G401 (cell line): ENCODE measurements at regions not wholly inside any gene's neighbourhood (a gene's known extent, or its start where the extent isn't known, plus 50 kb on each side); places are given as distances from the start of the nearest gene placed in this dataset.

Experiments used
- DNase-seq: peaks from one replicate; pipeline ENCODE4 v3.0.0-alpha.2; 2015; ENCODE audit warnings: low spot score
- in situ Hi-C: cut with HindIII; loops from 2 replicates; pipeline ENCODE4 v1.10.0; 2016; ENCODE audit warnings: low sequenced_read_pairs, mixed read lengths

- in situ Hi-C loops: no loop called here
- no peak for DNase-seq
Observed at GRCh38 chr4:4808086-4808485, 51.4 kb upstream of the MSX1 start.

- DNase-seq: no peak
- in situ Hi-C loops: no loop called here
Observed at GRCh38 chr4:4805887-4806286, 53.6 kb upstream of the MSX1 start.

DNA sequence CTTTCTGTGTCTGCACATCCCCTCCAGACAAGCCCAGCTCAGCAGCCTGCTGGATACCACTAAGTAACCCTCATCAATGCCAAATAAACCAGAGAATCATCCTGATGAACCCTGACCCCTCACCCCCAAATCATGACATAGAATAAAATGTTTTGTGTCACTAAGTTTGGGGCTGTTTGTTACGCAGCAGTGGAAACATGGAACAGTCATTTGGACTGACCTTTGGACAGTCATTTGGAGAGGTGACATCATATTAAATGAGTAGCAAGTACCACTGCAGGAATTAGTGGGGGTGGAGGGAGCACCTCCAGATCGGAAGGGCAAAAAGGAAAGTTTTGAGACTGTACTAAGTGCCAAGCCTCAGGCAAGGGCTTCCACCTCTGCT lies 55.6 kb upstream of the MSX1 start:
- in situ Hi-C loops: no loop called here

GRCh38 chr4:4803216-4803911 lies 56.1 kb upstream of the MSX1 start:
- no peak for DNase-seq
- in situ Hi-C loops: no loop called here

More for the DNA sequence above, 55.6 kb upstream of the MSX1 start:
- DNase-seq: no peak

DNA sequence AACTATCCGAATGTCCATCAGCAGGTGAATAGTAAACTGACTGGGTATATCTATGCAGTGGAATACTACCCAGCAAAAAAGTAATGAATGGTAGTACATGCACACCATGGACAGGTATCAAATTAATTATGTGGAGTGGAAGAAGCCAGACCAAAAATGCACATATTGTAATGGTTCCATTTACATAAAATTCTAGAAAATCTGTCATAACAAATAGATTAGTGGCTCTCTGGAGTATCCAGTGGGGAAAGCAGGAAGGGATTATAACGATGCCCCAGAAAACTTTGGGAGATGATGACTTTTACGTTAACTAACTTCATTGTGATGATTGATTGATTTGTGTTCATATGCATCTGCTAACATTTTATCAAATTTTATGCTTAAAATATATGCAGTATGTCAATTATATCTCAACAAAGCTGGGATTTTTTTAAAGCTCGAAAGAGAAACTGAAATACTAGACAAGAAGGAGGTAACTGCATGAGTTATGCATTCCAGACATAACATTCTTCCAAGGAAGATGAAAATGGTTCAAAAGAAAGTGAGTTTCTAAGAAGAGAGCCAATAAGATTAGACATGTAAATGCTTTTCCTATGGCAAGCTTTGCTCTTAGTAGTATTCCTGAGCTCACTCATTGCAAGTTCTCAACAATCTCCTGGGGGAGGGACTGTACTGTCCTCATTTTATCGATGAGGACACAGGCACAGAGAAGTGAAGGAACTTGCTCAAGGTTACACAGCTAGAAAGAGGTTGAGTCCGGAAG lies 58.6 kb upstream of the MSX1 start:
- in situ Hi-C loops: no loop called here
- DNase-seq: no peak

DNA sequence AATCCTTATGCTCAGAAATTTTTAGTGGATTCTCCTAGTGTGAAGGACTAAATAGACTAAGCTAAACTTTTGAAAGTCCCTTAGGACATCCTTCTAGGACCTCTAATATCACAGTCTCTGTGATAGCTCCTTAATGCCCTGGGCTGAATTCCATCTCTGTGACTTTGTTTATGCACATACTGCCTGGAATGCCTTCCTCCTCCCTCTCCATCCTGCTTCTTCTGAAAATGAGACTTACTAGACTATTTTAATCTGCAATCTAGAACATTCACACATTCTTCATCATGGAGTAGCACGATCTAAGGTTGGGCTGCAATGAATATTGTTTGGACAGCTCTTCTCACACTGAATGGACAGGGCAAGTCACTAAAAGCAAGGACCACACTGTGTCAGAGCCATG lies 65.0 kb upstream of the MSX1 start:
- in situ Hi-C loops: no loop called here
- DNase-seq: no peak

- DNase-seq: no peak
- in situ Hi-C loops: no loop called here
Observed at GRCh38 chr4:4792466-4792865, 67.0 kb upstream of the MSX1 start.

- DNase-seq: peak; percentile 38
- in situ Hi-C loops: no loop called here
Observed at GRCh38 chr4:4791299-4792111, 68.0 kb upstream of the MSX1 start.

- in situ Hi-C loops: no loop called here
- no peak for DNase-seq
Observed at GRCh38 chr4:4789462-4789861, 70.0 kb upstream of the MSX1 start.

DNA sequence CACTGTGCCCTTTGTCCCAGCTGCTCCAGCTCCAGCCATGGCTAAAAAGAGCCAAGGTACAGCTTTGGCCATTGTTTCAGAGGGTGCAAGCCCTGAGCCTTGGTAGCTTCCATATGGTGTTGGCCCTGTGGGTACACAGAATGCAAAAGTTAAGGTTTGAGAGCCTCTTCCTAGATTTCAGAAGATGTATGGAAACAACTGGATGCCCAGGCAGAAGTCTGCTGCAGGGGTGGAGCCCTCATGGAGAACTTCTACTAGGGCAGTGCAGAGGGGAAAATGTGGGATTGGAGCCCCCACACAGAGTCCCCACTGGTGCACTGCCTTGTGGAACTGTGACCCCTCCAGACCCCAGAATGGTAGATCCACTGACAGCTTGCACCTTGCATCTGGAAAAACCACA lies 70.9 kb upstream of the MSX1 start:
- no peak for DNase-seq
- in situ Hi-C loops: no loop called here

DNA sequence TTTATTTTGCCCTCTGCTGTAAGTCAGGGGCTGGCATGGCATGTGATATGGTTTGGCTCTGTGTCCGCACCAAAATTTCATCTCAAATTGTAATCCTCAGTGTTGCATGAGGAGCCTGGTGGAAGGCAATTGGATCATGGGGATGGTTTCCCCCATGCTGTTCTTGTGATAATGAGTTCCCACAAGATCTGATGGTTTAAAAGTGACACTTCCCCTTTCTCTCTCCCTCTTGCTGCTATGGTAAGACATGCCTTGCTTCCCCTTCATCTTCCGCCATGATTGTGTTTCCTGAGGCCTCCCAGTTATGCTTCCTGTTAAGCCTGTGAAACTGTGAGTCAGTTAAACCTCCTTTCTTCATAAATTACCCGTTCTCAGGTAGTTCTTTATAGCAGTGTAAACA lies 72.0 kb upstream of the MSX1 start:
- DNase-seq: no peak
- in situ Hi-C loops: no loop called here

GRCh38 chr4:4784379-4784778 lies 75.1 kb upstream of the MSX1 start:
- DNase-seq: no peak
- in situ Hi-C loops: no loop called here

DNA sequence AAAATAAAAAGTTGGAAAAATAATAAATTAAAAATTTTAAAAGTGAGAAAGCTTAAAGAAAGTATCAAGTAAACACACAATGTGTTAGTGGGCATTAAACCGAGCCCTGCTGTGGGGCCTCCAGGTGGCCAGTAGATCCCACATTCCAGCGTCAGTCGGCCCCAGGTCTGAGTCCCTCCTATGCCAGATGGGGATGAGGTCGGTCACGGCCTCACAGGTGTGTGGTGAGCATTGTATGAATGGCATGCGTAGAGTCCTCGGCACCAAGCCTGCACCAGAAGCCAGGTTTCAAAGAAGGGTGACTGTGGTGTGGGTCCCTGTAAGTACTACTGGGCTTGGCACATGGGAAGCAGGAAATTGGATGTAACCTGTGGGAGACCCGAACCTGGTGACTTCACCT lies 75.6 kb upstream of the MSX1 start:
- in situ Hi-C loops: no loop called here
- DNase-seq: no peak

GRCh38 chr4:4782969-4783368 lies 76.5 kb upstream of the MSX1 start:
- no peak for DNase-seq
- in situ Hi-C loops: no loop called here

DNA sequence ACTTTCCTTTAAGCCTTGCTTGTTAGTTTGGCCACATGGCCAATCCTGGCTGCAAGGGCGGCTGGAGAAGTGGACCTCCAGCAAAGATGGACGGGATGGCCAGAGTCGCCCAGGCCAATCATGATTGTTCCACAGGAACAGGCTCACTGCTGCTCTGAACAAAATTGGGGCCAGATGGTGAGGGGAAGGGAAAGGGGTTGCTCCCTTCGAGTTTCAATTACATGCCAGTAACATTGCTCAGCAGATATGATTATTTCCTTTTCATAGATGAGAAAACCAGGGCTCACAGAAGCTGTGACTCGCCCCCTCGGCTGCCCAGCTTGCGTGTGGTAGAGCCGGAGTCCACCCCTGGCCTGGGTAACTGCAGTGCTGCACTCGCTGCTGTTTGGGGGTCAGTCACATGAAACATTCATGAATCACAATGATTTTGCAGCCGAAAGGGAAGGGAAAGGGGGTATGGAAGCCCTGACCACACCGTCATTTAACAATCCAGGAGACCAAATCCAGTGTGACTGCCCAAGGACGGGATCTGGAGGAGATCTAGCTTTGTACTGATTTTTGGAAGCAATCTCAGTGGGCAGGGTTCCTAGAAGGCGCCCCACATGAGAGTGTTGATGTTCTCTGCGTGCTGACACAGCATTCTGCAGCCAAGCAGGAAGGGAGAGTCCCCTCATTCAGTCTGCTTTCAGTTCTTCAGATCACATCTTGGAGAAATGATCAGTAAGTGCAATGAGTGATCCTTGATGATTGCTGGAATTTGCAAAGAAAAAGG lies 77.3 kb upstream of the MSX1 start:
- no peak for DNase-seq
- in situ Hi-C loops: no loop called here

DNA sequence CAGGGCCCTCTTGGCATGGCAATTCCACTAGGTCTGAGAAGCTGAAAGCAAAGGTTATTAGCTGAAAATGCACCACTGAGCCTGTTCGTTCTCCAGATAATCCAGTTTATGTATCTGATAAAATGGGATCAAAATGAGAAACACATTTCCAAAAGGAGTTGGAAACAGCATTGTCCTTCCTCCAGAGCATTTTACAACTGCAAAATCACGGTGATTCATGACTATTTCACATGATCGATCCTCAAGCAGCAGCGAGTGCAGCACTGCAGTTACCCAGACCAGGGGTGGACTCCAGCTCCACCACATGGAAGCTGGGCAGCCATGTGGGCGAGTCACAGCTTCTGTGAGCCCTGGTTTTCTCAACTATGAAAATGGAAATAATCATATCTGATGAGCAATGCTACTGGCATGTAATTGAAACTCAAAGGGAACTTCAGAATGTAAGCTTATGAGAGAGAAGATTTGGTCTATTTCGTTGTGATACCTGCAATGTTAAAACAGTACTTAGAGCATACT lies 78.7 kb upstream of the MSX1 start:
- in situ Hi-C loops: no loop called here
- DNase-seq: no peak

- no peak for DNase-seq
- in situ Hi-C loops: no loop called here
Observed at GRCh38 chr4:4779486-4779885, 80.0 kb upstream of the MSX1 start.

DNA sequence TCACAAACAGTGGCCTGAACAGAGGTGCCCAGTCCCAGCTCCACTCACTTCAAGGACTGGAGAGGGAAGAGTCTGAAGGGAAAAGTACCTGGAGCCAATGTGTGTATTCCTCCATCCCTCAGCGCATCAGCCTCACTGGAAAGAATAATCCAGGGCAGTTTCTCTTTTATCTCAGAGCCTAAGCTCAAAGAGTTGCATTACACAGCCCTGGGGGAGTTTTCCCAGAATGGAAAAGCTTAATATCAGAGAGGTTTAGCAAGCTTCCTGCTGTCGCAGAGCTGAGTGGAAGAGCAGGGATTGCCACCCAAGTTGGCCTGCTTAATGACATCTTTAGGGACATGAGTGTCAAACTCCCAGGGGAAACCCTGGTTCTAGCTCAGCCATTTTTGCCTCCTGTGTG lies 80.4 kb upstream of the MSX1 start:
- in situ Hi-C loops: no loop called here
- no peak for DNase-seq

DNA sequence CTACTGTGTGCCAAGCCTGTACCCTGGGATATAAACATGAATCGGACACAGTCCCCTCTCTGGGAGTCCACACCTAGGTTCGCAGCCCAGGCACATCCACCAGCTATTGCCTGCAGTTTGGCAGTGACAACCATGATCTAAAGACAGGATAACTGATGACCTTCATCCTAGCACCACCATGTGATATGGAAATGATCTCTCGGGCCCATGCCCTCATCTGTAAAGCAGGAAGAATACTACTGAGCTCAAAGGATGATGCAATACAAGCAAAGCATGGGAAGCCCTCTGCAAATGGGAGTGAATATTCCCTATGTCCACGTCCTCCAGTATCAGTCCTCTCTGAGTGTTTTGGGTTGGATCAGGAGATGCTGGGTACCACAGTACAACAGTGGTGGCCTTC lies 80.9 kb upstream of the MSX1 start:
- DNase-seq: no peak
- in situ Hi-C loops: no loop called here
